HuH-7.5 (cell line): ENCODE measurements at regions not wholly inside any gene's neighbourhood (a gene's known extent, or its start where the extent isn't known, plus 50 kb on each side); places are given as distances from the start of the nearest gene placed in this dataset.

Experiments
- DNase-seq: peaks from one replicate; pipeline ENCODE4 v3.0.0; 2011; ENCODE audit warnings: low spot score

GRCh38 chr2:204431529-204431928 is 113.7 kb upstream of the PARD3B start:
- DNase-seq, result no peak

GRCh38 chr2:204432196-204432595 is 113.1 kb upstream of the PARD3B start:
- DNase-seq, result no peak

- no peak for DNase-seq
These were observed 110.4 kb upstream of the PARD3B start for GRCh38 chr2:204434660-204435462.

- DNase-seq, result no peak
These were observed 109.0 kb upstream of the PARD3B start for GRCh38 chr2:204436230-204436629.

- no peak for DNase-seq
These were observed 107.9 kb upstream of the PARD3B start for GRCh38 chr2:204437408-204437807.

- no peak for DNase-seq
These were observed 107.2 kb upstream of the PARD3B start for GRCh38 chr2:204437815-204438756.

- no peak for DNase-seq
These were observed 104.0 kb upstream of the PARD3B start for GRCh38 chr2:204441316-204441715.

GRCh38 chr2:204445149-204445548 is 100.1 kb upstream of the PARD3B start:
- no peak for DNase-seq

- no peak for DNase-seq
These were observed 97.6 kb upstream of the PARD3B start for GRCh38 chr2:204447722-204448121.

GRCh38 chr2:204449977-204450376 is 95.3 kb upstream of the PARD3B start:
- DNase-seq, result no peak

- no peak for DNase-seq
These were observed 93.5 kb upstream of the PARD3B start for GRCh38 chr2:204451766-204452165.

GRCh38 chr2:204452464-204453023 is 92.7 kb upstream of the PARD3B start:
- DNase-seq, result no peak

GRCh38 chr2:204453730-204454167 is 91.5 kb upstream of the PARD3B start:
- no peak for DNase-seq

- DNase-seq, result no peak
These were observed 90.4 kb upstream of the PARD3B start for GRCh38 chr2:204454672-204455380.

- no peak for DNase-seq
These were observed 76.4 kb upstream of the PARD3B start for GRCh38 chr2:204468746-204469429.

GRCh38 chr2:204470178-204470620 is 75.1 kb upstream of the PARD3B start:
- DNase-seq, result no peak

GRCh38 chr2:204470621-204471196 is 74.6 kb upstream of the PARD3B start:
- DNase-seq, result no peak

GRCh38 chr2:204472375-204472774 is 72.9 kb upstream of the PARD3B start:
- no peak for DNase-seq

GRCh38 chr2:204473224-204473623 is 72.1 kb upstream of the PARD3B start:
- DNase-seq, result no peak

GRCh38 chr2:204475399-204475798 is 69.9 kb upstream of the PARD3B start:
- DNase-seq, result no peak

- DNase-seq, result no peak
These were observed 67.8 kb upstream of the PARD3B start for GRCh38 chr2:204477358-204477950.
